ENCODE measurements at regions not wholly inside any gene's neighbourhood (a gene's known extent, or its start where the extent isn't known, plus 50 kb on each side); places are given as distances from the start of the nearest gene placed in this dataset.
"Not testable (repeated sequence)": the region's sequence is repeated elsewhere in the genome, so short reads cannot be mapped to it uniquely, and the experiment has no call there.

GRCh38 chr7:89605362-89605761, 548.9 kb upstream of the STEAP1 start:
- no peak for DNase-seq (ENCODE audit: low spot score)
- no peak for TF ChIP-seq CTCF (IDR thresholded peaks at IDR 0.05; ENCODE audit: extremely low read depth, missing control alignments)

- no peak for TF ChIP-seq CTCF (IDR thresholded peaks at IDR 0.05; ENCODE audit: extremely low read depth, missing control alignments)
- DNase-seq (ENCODE audit: low spot score): no peak
Observed at GRCh38 chr7:89606511-89606910, 547.8 kb upstream of the STEAP1 start.

GRCh38 chr7:89607792-89608191, 546.5 kb upstream of the STEAP1 start:
- no peak for DNase-seq (ENCODE audit: low spot score)

GRCh38 chr7:89616829-89617228, 537.4 kb upstream of the STEAP1 start:
- not testable (repeated sequence) for DNase-seq (ENCODE audit: low spot score)

More at GRCh38 chr7:89607792-89608191, 546.5 kb upstream of the STEAP1 start:
- no peak for TF ChIP-seq CTCF (IDR thresholded peaks at IDR 0.05; ENCODE audit: extremely low read depth, missing control alignments)

GRCh38 chr7:89618274-89618673, 536.0 kb upstream of the STEAP1 start:
- no peak for DNase-seq (ENCODE audit: low spot score)
- TF ChIP-seq CTCF (IDR thresholded peaks at IDR 0.05; ENCODE audit: extremely low read depth, missing control alignments): no peak

GRCh38 chr7:89621925-89622641, 532.2 kb upstream of the STEAP1 start:
- no peak for DNase-seq (ENCODE audit: low spot score)
- no peak for TF ChIP-seq CTCF (IDR thresholded peaks at IDR 0.05; ENCODE audit: extremely low read depth, missing control alignments)

GRCh38 chr7:89623018-89623672, 531.1 kb upstream of the STEAP1 start:
- peak; percentile 83 for TF ChIP-seq CTCF (IDR thresholded peaks at IDR 0.05; ENCODE audit: extremely low read depth, missing control alignments)

GRCh38 chr7:89624155-89624554, 530.1 kb upstream of the STEAP1 start:
- not testable (repeated sequence) for DNase-seq (ENCODE audit: low spot score)

More at GRCh38 chr7:89623018-89623672, 531.1 kb upstream of the STEAP1 start:
- DNase-seq (ENCODE audit: low spot score): peak; percentile 25

Data from GM20000 (cell line).